Retina (tissue), 1 donor: ENCODE measurements at regions not wholly inside any gene's neighbourhood (a gene's known extent, or its start where the extent isn't known, plus 50 kb on each side); places are given as distances from the start of the nearest gene placed in this dataset.

Experiments
- DNase-seq: peaks from one replicate; pipeline ENCODE4 v3.0.0-alpha.2; 2016

GRCh38 chr12:84807249-84807648 lies 105.3 kb downstream of the SLC6A15 start:
- DNase-seq, result no peak

GRCh38 chr12:84805474-84805858 lies 107.1 kb downstream of the SLC6A15 start:
- DNase-seq, result no peak

GRCh38 chr12:84804691-84805473 lies 107.7 kb downstream of the SLC6A15 start:
- no peak for DNase-seq

- no peak for DNase-seq
Observed at GRCh38 chr12:84803661-84804060, 108.9 kb downstream of the SLC6A15 start.

- DNase-seq, result no peak
Observed at GRCh38 chr12:84802161-84802560, 110.4 kb downstream of the SLC6A15 start.

GRCh38 chr12:84793558-84794367 lies 118.8 kb downstream of the SLC6A15 start:
- DNase-seq, result no peak

GRCh38 chr12:84791444-84791843 lies 121.2 kb downstream of the SLC6A15 start:
- DNase-seq, result no peak

- no peak for DNase-seq
Observed at GRCh38 chr12:84789184-84789583, 123.4 kb downstream of the SLC6A15 start.

GRCh38 chr12:84787253-84787652 lies 125.3 kb downstream of the SLC6A15 start:
- no peak for DNase-seq

- no peak for DNase-seq
Observed at GRCh38 chr12:84786622-84787021, 126.0 kb downstream of the SLC6A15 start.

GRCh38 chr12:84785951-84786350 lies 126.6 kb downstream of the SLC6A15 start:
- no peak for DNase-seq

GRCh38 chr12:84785281-84785680 lies 127.3 kb downstream of the SLC6A15 start:
- DNase-seq, result no peak

GRCh38 chr12:84779169-84779568 lies 133.4 kb downstream of the SLC6A15 start:
- DNase-seq, result no peak

GRCh38 chr12:84772281-84772680 lies 140.3 kb downstream of the SLC6A15 start:
- DNase-seq, result no peak

GRCh38 chr12:84767079-84767478 lies 145.5 kb downstream of the SLC6A15 start:
- DNase-seq, result no peak

- DNase-seq, result no peak
Observed at GRCh38 chr12:84766375-84766774, 146.2 kb downstream of the SLC6A15 start.

GRCh38 chr12:84764001-84764400 lies 148.6 kb downstream of the SLC6A15 start:
- DNase-seq, result no peak

GRCh38 chr12:84763107-84763506 lies 149.5 kb downstream of the SLC6A15 start:
- DNase-seq, result no peak

- no peak for DNase-seq
Observed at GRCh38 chr12:84760091-84760865, 152.3 kb downstream of the SLC6A15 start.

GRCh38 chr12:84757978-84758377 lies 154.6 kb downstream of the SLC6A15 start:
- no peak for DNase-seq

- DNase-seq, result no peak
Observed at GRCh38 chr12:84756961-84757360, 155.6 kb downstream of the SLC6A15 start.

GRCh38 chr12:84745127-84745526 lies 167.5 kb downstream of the SLC6A15 start:
- no peak for DNase-seq

GRCh38 chr12:84741692-84742091 lies 170.9 kb downstream of the SLC6A15 start:
- DNase-seq, result no peak
